OCI-LY7 (cell line): ENCODE measurements at regions not wholly inside any gene's neighbourhood (a gene's known extent, or its start where the extent isn't known, plus 50 kb on each side); places are given as distances from the start of the nearest gene placed in this dataset.

Experiments used
- BruUV-seq: library from RNA; stranded (reverse); fragments of 400-500 nt; replicated peaks from 2 replicates; lab custom pipeline; 2021; lab: Mats Ljungman, UMichigan
- CTCF ChIA-PET: fragments of 300-600 bp; sonication (Branson Sonifier 250); formaldehyde crosslinking; loops from one replicate; lab custom pipeline; 2022; ENCODE audit warnings: antibody characterized with exemption; ENCODE audit not compliant: unreplicated experiment; lab: Charles Lee
- POLR2A ChIA-PET: fragments of 300-600 bp; sonication (Branson Sonifier 250); formaldehyde crosslinking; loops from one replicate; lab custom pipeline; 2022; ENCODE audit warnings: antibody characterized with exemption; lab: Charles Lee
- DNase-seq: peaks from one replicate; pipeline ENCODE4 v3.0.0-alpha.2; 2015; ENCODE audit warnings: low spot score
- H2AFZ ChIP-seq: fragments of 200-600 bp; sonication (generic), shearing (Covaris generic); 2 replicates; pipeline ENCODE4 v1.6.1; 2014; ENCODE audit warnings: mild to moderate bottlenecking, antibody characterized with exemption, low read length, moderate library complexity
- H3K27ac ChIP-seq: fragments of 200-600 bp; sonication (generic); 2 replicates; pipeline ENCODE4 v1.5.1; 2014; ENCODE audit warnings: mixed run types, low read depth, mild to moderate bottlenecking, moderate library complexity, low read length, inconsistent platforms; ENCODE audit not compliant: poor library complexity, severe bottlenecking
- H3K36me3 ChIP-seq: fragments of 200-600 bp; sonication (generic); 2 replicates; pipeline ENCODE4 v1.6.1; 2014; ENCODE audit warnings: mild to moderate bottlenecking, antibody characterized with exemption, low read length, moderate library complexity, mixed read lengths; ENCODE audit not compliant: insufficient read depth
- H3K4me1 ChIP-seq: fragments of 200-600 bp; sonication (generic); 2 replicates; pipeline ENCODE4 v1.5.1; 2014; ENCODE audit warnings: mild to moderate bottlenecking, low read length; ENCODE audit not compliant: insufficient read depth, poor library complexity, severe bottlenecking
- H3K4me2 ChIP-seq: fragments of 200-600 bp; sonication (generic); 2 replicates; pipeline ENCODE4 v1.6.1; 2014; ENCODE audit warnings: mild to moderate bottlenecking, low read length
- H3K4me3 ChIP-seq: fragments of 200-600 bp; sonication (generic); 2 replicates; pipeline ENCODE4 v1.5.1; 2014; ENCODE audit warnings: mild to moderate bottlenecking, low read depth, low read length; ENCODE audit not compliant: poor library complexity, severe bottlenecking
- H3K79me2 ChIP-seq: fragments of 200-600 bp; sonication (generic); 2 replicates; pipeline ENCODE4 v1.6.1; 2016; ENCODE audit warnings: low read depth, mild to moderate bottlenecking, low read length, moderate library complexity, mixed read lengths; ENCODE audit not compliant: insufficient read depth
- H3K9me2 ChIP-seq: fragments of 200-600 bp; sonication (generic); 2 replicates; pipeline ENCODE4 v1.6.1; 2016; ENCODE audit warnings: mild to moderate bottlenecking, low read length, mixed read lengths; ENCODE audit not compliant: insufficient read depth
- H3K9me3 ChIP-seq: fragments of 200-600 bp; sonication (generic); 2 replicates; pipeline ENCODE4 v1.6.1; 2014; ENCODE audit warnings: mild to moderate bottlenecking, mixed run types, low read length, mixed read lengths
- H4K20me1 ChIP-seq: fragments of 200-600 bp; sonication (generic); 2 replicates; pipeline ENCODE4 v1.6.1; 2014; ENCODE audit warnings: mild to moderate bottlenecking, antibody characterized with exemption, low read length, moderate library complexity, mixed read lengths; ENCODE audit not compliant: insufficient read depth
- EZH2phosphoT487 ChIP-seq: fragments of 200-600 bp; sonication (generic); IDR thresholded peaks from 2 replicates; pipeline ENCODE4 v1.6.1; 2018; ENCODE audit warnings: low read depth, borderline replicate concordance, mild to moderate bottlenecking, mixed run types, antibody characterized with exemption, low read length, moderate library complexity, mixed read lengths
- intact Hi-C: fragments of 100-400 bp; cut with micrococcal nuclease; formaldehyde crosslinking; loops from one replicate; pipeline ENCODE4 v1.10.0; 2022; ENCODE audit not compliant: unreplicated experiment
- TF ChIP-seq, protein P1 (sequence below): fragments of 200-600 bp; sonication (generic); conservative IDR thresholded peaks from 2 replicates; pipeline ENCODE4 v1.5.1; 2014; ENCODE audit warnings: mild to moderate bottlenecking, antibody characterized with exemption, low read length, moderate library complexity, mixed read lengths

DNA sequence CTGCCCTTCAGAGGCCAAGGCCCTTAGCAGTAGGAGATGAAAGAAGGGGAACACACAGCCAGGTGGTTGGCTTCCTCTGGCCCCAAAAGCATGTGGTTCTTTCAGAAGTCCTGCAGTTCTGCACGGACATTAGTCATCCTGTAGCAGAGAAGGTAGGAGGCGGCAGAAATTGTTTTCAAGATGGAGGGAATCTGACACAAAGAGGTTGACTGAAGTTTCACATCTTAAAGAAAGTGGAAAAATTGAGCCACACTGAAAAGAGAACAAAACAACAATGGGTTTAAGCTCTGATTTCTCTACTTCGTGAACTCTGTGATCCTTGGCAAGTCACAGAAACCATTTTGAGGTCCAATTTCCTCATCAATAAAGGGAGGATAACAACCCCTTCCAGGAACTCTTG is 125.3 kb upstream of the DNAH14 start:
- Histone ChIP-seq H3K4me2 (no peak overlapping the region), H3K9me3 (no peaks in the 10 kb centered on the region), H4K20me1 (no peaks in the 10 kb centered on the region), H3K36me3 (no peaks in the 10 kb centered on the region), H3K9me2 (no peaks in the 10 kb centered on the region), H3K4me1 (peaks cover 2% of the 10 kb centered on the region), H3K27ac (no peak overlapping the region), H3K4me3 (no peak overlapping the region), H3K79me2 (no peaks in the 10 kb centered on the region), H2AFZ (no peak overlapping the region)
- BruUV-seq: no TSS peak
- ChIA-PET CTCF (no interaction called here), POLR2A (interaction anchor here (0.5 kb wide), 1 partner anchor 13 kb away, joined by 4 read pairs; no protein-coding TSS in a partner anchor)
- no peak for TF ChIP-seq EZH2phosphoT487
- TF ChIP-seq, protein P1, sequence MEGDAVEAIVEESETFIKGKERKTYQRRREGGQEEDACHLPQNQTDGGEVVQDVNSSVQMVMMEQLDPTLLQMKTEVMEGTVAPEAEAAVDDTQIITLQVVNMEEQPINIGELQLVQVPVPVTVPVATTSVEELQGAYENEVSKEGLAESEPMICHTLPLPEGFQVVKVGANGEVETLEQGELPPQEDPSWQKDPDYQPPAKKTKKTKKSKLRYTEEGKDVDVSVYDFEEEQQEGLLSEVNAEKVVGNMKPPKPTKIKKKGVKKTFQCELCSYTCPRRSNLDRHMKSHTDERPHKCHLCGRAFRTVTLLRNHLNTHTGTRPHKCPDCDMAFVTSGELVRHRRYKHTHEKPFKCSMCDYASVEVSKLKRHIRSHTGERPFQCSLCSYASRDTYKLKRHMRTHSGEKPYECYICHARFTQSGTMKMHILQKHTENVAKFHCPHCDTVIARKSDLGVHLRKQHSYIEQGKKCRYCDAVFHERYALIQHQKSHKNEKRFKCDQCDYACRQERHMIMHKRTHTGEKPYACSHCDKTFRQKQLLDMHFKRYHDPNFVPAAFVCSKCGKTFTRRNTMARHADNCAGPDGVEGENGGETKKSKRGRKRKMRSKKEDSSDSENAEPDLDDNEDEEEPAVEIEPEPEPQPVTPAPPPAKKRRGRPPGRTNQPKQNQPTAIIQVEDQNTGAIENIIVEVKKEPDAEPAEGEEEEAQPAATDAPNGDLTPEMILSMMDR: no peak
- intact Hi-C loops: no loop called here
- no peak for DNase-seq

DNA sequence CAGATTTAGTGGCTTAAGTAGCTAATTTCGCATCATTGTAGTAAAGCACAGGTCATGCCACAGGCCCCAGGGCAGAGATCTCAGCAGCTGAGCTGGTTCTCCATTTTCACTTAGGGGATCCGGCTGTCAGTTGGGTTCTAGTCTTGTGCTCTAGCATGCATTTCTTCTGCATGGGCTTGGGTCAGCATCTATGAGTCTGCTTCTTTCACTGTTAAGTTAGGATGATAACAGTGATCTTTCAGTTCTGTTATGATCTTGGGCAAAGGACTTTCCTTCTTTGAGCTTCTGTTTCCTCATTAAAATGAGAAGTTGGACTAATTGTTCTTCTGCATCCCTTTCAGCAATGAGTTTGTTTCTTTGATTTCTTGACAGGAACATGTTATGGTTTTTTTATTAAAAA is 123.6 kb upstream of the DNAH14 start:
- Histone ChIP-seq H3K9me2 (no peaks in the 10 kb centered on the region), H3K36me3 (no peaks in the 10 kb centered on the region), H3K4me3 (no peak overlapping the region), H2AFZ (no peak overlapping the region), H3K27ac (no peak overlapping the region), H4K20me1 (no peaks in the 10 kb centered on the region), H3K4me1 (no peaks in the 10 kb centered on the region), H3K4me2 (no peak overlapping the region), H3K9me3 (no peaks in the 10 kb centered on the region), H3K79me2 (no peaks in the 10 kb centered on the region)
- intact Hi-C loops: no loop called here
- DNase-seq: no peak
- ChIA-PET POLR2A (interaction anchor here (0.5 to 0.8 kb wide), 2 partner anchors 1024 to 1160 kb away, joined by 3 read pairs; no protein-coding TSS in a partner anchor), CTCF (no interaction called here)
- TF ChIP-seq, protein P1: no peak
- no peak for TF ChIP-seq EZH2phosphoT487
- BruUV-seq: no TSS peak

DNA sequence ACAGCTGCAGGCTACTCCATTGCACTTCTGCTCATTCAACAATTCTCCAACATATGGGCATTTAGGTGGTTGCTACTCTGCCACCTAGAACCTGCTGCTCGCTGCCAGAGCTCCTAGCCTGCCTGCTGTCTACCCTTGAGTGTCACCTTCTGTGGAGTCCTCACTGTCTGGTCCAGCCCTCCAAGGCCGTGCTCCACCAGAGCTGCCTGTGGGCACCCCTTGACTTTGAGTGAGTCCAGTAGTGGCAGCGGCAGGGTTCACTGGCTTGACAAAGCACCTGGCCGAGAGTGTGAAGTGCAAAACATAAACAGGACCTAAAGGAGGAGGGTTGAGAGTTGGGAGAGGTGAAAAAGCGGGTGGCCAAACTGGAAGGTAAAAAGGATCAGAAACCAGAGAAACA is 120.3 kb upstream of the DNAH14 start:
- H4K20me1 ChIP-seq: no peaks in the 10 kb centered on the region
- H3K79me2 ChIP-seq: no peaks in the 10 kb centered on the region
- H3K36me3 ChIP-seq: no peaks in the 10 kb centered on the region
- no peak overlapping the region for H3K4me3 ChIP-seq
- no peak overlapping the region for H3K4me2 ChIP-seq
- no peaks in the 10 kb centered on the region for H3K9me3 ChIP-seq
- intact Hi-C loops: no loop called here
- ChIA-PET POLR2A (no interaction called here), CTCF (no interaction called here)
- TF ChIP-seq, protein P1: no peak
- TF ChIP-seq EZH2phosphoT487: no peak
- H3K4me1 ChIP-seq: no peaks in the 10 kb centered on the region
- no peaks in the 10 kb centered on the region for H3K9me2 ChIP-seq
- no peak overlapping the region for H2AFZ ChIP-seq
- DNase-seq: no peak
- BruUV-seq: no TSS peak
- no peak overlapping the region for H3K27ac ChIP-seq
